ENCODE measurements at regions not wholly inside any gene's neighbourhood (a gene's known extent, or its start where the extent isn't known, plus 50 kb on each side); places are given as distances from the start of the nearest gene placed in this dataset.

GRCh38 chr7:40915071-40915470, 780.3 kb downstream of the SUGCT start:
- no peaks in the 10 kb centered on the region for H3K4me1 ChIP-seq (ENCODE audit: insufficient read depth, low read length)
- H4K8ac ChIP-seq (replicated peaks; ENCODE audit: insufficient read length, low read depth, low read length), result no peak overlapping the region
- H3K79me1 ChIP-seq (ENCODE audit: insufficient read depth, low read depth, low read length, poor library complexity, severe bottlenecking), result no peaks in the 10 kb centered on the region
- no peak overlapping the region for H2BK120ac ChIP-seq (ENCODE audit: low read depth, low read length, poor library complexity, severe bottlenecking)
- H3K9ac ChIP-seq (ENCODE audit: extremely low read depth, insufficient read length, low read length), result no peak overlapping the region
- no peaks in the 10 kb centered on the region for H3K23me2 ChIP-seq (ENCODE audit: insufficient read length, low read depth, low read length, poor library complexity, severe bottlenecking)
- H3K27me3 Mint-ChIP-seq (ENCODE audit: low read depth), result no peaks in the 10 kb centered on the region
- H4K91ac ChIP-seq (ENCODE audit: insufficient read length, low read depth, low read length), result no peak overlapping the region
- no peak overlapping the region for H3K4me3 Mint-ChIP-seq
- H3K27me3 ChIP-seq (ENCODE audit: insufficient read depth, low read length), result no peaks in the 10 kb centered on the region
- no peak overlapping the region for H3K4ac ChIP-seq (ENCODE audit: low read depth, low read length)
- H3T11ph ChIP-seq (ENCODE audit: low read length), result no peak overlapping the region
- no peak overlapping the region for H2BK12ac ChIP-seq (ENCODE audit: insufficient read length, low read depth, low read length)
- H2BK15ac ChIP-seq (ENCODE audit: low read depth, low read length), result no peak overlapping the region
- no peak overlapping the region for H2BK20ac ChIP-seq (ENCODE audit: low read depth, low read length, poor library complexity, severe bottlenecking)
- H4K20me1 ChIP-seq (ENCODE audit: control insufficient read depth, insufficient read depth, insufficient read length), result no peaks in the 10 kb centered on the region
- H3K23ac ChIP-seq (ENCODE audit: insufficient read length, low read depth, low read length), result no peak overlapping the region
- H3K9me3 Mint-ChIP-seq, result no peaks in the 10 kb centered on the region
- H3K36me3 Mint-ChIP-seq (ENCODE audit: insufficient read depth in 1 of 3, low read depth in 3 of 3), result no peaks in the 10 kb centered on the region
- no peak overlapping the region for H2BK5ac ChIP-seq (ENCODE audit: insufficient read length, low read length)
- DNase-seq, result no peak
- H3K18ac ChIP-seq (ENCODE audit: insufficient read length, low read depth, low read length), result no peak overlapping the region
- H3K56ac ChIP-seq (ENCODE audit: insufficient read length, low read depth, low read length), result no peak overlapping the region
- H2AK5ac ChIP-seq (ENCODE audit: insufficient read length, low read length), result no peak overlapping the region
- H3K14ac ChIP-seq (ENCODE audit: insufficient read depth, low read length), result no peak overlapping the region
- H3K27ac Mint-ChIP-seq, result no peak overlapping the region; a peak in 1 of 7 replicates
- no peaks in the 10 kb centered on the region for H3K79me2 ChIP-seq (ENCODE audit: insufficient read depth, low read length)
- no peak overlapping the region for H3K27ac ChIP-seq (ENCODE audit: insufficient read length, low read depth, low read length)
- no peaks in the 10 kb centered on the region for H3K4me1 Mint-ChIP-seq
- H4K5ac ChIP-seq (ENCODE audit: insufficient read length, low read depth, low read length), result no peak overlapping the region
- H3K9me3 ChIP-seq (ENCODE audit: control insufficient read depth, low read depth, low read length), result no peaks in the 10 kb centered on the region
- H3K4me2 ChIP-seq (ENCODE audit: insufficient read depth, insufficient read length, low read length), result no peak overlapping the region
- TF ChIP-seq CTCF (conservative IDR thresholded peaks at IDR 0.05), result no peak
- H2AFZ ChIP-seq (ENCODE audit: low read length), result no peak overlapping the region
- no CpG with 5 or more reads among the region's 5 CpGs for WGBS (ENCODE audit: extremely low coverage, insufficient read length, low lambda C conversion rate)

Measured in H9 (cell line).